HEK293 (cell line): ENCODE measurements at regions not wholly inside any gene's neighbourhood (a gene's known extent, or its start where the extent isn't known, plus 50 kb on each side); places are given as distances from the start of the nearest gene placed in this dataset.

Experiments
- BCL11A ChIP-seq: fragments of 450-650 bp; formaldehyde crosslinking; IDR thresholded peaks from 2 replicates; pipeline ENCODE4 v1.5.1; 2016; ENCODE audit warnings: low read depth, missing biosample characterization, missing genetic modification characterization
- TCF7L2 ChIP-seq: IDR thresholded peaks from 2 replicates; pipeline ENCODE4 v1.6.1; 2011; ENCODE audit warnings: low read depth, mild to moderate bottlenecking, inconsistent platforms, low read length, moderate library complexity, borderline replicate concordance
- ZBTB20 ChIP-seq: fragments of 450-650 bp; formaldehyde crosslinking; IDR thresholded peaks from 2 replicates; pipeline ENCODE4 v1.5.1; 2016; ENCODE audit warnings: missing biosample characterization, missing genetic modification characterization
- ZBTB49 ChIP-seq: fragments of 450-650 bp; formaldehyde crosslinking; IDR thresholded peaks from 2 replicates; pipeline ENCODE4 v1.5.1; 2016; ENCODE audit warnings: missing biosample characterization, missing genetic modification characterization, low read depth
- ZBTB7A ChIP-seq: fragments of 450-650 bp; formaldehyde crosslinking; IDR thresholded peaks from 2 replicates; pipeline ENCODE4 v1.5.1; 2016; ENCODE audit warnings: low read depth, missing biosample characterization, missing genetic modification characterization
- ZBTB8A ChIP-seq: fragments of 450-650 bp; formaldehyde crosslinking; IDR thresholded peaks from 2 replicates; pipeline ENCODE4 v1.5.1; 2016; ENCODE audit warnings: missing biosample characterization, missing genetic modification characterization
- ZNF223 ChIP-seq: fragments of 450-650 bp; formaldehyde crosslinking; IDR thresholded peaks from 2 replicates; pipeline ENCODE4 v1.5.1; 2016; ENCODE audit warnings: missing biosample characterization, missing genetic modification characterization
- ZNF292 ChIP-seq: fragments of 450-650 bp; formaldehyde crosslinking; IDR thresholded peaks from 2 replicates; pipeline ENCODE4 v1.5.1; 2016; ENCODE audit warnings: low read depth, missing biosample characterization, missing genetic modification characterization, borderline replicate concordance
- ZNF830 ChIP-seq: fragments of 450-650 bp; IDR thresholded peaks from 2 replicates; pipeline ENCODE4 v1.5.0; 2018; ENCODE audit warnings: missing biosample characterization, missing genetic modification characterization, low read depth, mild to moderate bottlenecking, moderate library complexity
- TF ChIP-seq, protein P1 (sequence below): fragments of 450-650 bp; formaldehyde crosslinking; IDR thresholded peaks from 2 replicates; pipeline ENCODE4 v1.5.1; 2016; ENCODE audit warnings: missing biosample characterization, missing genetic modification characterization
- TF ChIP-seq, protein P2 (sequence below): IDR thresholded peaks from 2 replicates; pipeline ENCODE4 v1.6.1; 2011; ENCODE audit warnings: mild to moderate bottlenecking, low read depth, low read length, borderline replicate concordance
- TF ChIP-seq, protein P3 (sequence below): fragments of 450-650 bp; formaldehyde crosslinking; IDR thresholded peaks from 2 replicates; pipeline ENCODE4 v1.5.1; 2016; ENCODE audit warnings: missing biosample characterization, missing genetic modification characterization
- TF ChIP-seq, protein P4 (sequence below): fragments of 450-650 bp; formaldehyde crosslinking; IDR thresholded peaks from 2 replicates; pipeline ENCODE4 v1.5.1; 2016; ENCODE audit warnings: missing biosample characterization, missing genetic modification characterization, borderline replicate concordance

DNA sequence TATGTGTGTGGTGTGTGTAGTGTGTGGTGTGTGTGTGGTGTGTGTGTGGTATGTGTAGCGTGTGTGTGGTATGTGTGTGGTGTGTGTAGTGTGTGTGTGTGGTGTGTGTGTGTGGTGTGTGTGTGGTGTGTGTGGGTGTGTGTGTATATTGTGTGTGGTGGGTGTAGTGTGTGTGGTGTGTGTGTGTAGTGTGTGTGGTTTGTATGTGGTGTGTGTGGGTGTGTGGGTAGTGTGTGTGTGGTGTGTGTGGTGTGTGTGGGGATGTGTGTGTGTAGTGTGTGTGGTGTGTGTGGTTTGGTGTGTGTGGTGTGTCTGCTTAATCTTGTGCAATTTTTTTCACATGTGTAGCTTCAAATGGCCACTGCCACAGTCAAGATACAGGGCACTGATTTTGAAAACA, 94.5 kb downstream of the CPZ start:
- TF ChIP-seq ZNF830 (tag by site-specific recombination), result no peak
- TF ChIP-seq, protein P1, sequence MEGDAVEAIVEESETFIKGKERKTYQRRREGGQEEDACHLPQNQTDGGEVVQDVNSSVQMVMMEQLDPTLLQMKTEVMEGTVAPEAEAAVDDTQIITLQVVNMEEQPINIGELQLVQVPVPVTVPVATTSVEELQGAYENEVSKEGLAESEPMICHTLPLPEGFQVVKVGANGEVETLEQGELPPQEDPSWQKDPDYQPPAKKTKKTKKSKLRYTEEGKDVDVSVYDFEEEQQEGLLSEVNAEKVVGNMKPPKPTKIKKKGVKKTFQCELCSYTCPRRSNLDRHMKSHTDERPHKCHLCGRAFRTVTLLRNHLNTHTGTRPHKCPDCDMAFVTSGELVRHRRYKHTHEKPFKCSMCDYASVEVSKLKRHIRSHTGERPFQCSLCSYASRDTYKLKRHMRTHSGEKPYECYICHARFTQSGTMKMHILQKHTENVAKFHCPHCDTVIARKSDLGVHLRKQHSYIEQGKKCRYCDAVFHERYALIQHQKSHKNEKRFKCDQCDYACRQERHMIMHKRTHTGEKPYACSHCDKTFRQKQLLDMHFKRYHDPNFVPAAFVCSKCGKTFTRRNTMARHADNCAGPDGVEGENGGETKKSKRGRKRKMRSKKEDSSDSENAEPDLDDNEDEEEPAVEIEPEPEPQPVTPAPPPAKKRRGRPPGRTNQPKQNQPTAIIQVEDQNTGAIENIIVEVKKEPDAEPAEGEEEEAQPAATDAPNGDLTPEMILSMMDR, result no peak
- TF ChIP-seq ZNF292 (tag by site-specific recombination), result no peak
- no peak for TF ChIP-seq ZBTB49 (tag by site-specific recombination)
- no peak for TF ChIP-seq ZBTB8A (tag by site-specific recombination)
- TF ChIP-seq, protein P2, sequence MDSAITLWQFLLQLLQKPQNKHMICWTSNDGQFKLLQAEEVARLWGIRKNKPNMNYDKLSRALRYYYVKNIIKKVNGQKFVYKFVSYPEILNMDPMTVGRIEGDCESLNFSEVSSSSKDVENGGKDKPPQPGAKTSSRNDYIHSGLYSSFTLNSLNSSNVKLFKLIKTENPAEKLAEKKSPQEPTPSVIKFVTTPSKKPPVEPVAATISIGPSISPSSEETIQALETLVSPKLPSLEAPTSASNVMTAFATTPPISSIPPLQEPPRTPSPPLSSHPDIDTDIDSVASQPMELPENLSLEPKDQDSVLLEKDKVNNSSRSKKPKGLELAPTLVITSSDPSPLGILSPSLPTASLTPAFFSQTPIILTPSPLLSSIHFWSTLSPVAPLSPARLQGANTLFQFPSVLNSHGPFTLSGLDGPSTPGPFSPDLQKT, result no peak
- no peak for TF ChIP-seq ZBTB20 (tag by site-specific recombination)
- TF ChIP-seq ZBTB7A (tag by site-specific recombination), result no peak
- TF ChIP-seq BCL11A (tag by site-specific recombination), result no peak
- TF ChIP-seq, protein P3, sequence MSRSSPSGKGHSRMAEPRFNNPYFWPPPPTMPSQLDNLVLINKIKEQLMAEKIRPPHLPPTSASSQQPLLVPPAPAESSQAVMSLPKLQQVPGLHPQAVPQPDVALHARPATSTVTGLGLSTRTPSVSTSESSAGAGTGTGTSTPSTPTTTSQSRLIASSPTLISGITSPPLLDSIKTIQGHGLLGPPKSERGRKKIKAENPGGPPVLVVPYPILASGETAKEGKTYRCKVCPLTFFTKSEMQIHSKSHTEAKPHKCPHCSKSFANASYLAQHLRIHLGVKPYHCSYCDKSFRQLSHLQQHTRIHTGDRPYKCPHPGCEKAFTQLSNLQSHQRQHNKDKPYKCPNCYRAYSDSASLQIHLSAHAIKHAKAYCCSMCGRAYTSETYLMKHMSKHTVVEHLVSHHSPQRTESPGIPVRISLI, result no peak
- TF ChIP-seq ZNF223 (tag by site-specific recombination), result no peak
- TF ChIP-seq, protein P4, sequence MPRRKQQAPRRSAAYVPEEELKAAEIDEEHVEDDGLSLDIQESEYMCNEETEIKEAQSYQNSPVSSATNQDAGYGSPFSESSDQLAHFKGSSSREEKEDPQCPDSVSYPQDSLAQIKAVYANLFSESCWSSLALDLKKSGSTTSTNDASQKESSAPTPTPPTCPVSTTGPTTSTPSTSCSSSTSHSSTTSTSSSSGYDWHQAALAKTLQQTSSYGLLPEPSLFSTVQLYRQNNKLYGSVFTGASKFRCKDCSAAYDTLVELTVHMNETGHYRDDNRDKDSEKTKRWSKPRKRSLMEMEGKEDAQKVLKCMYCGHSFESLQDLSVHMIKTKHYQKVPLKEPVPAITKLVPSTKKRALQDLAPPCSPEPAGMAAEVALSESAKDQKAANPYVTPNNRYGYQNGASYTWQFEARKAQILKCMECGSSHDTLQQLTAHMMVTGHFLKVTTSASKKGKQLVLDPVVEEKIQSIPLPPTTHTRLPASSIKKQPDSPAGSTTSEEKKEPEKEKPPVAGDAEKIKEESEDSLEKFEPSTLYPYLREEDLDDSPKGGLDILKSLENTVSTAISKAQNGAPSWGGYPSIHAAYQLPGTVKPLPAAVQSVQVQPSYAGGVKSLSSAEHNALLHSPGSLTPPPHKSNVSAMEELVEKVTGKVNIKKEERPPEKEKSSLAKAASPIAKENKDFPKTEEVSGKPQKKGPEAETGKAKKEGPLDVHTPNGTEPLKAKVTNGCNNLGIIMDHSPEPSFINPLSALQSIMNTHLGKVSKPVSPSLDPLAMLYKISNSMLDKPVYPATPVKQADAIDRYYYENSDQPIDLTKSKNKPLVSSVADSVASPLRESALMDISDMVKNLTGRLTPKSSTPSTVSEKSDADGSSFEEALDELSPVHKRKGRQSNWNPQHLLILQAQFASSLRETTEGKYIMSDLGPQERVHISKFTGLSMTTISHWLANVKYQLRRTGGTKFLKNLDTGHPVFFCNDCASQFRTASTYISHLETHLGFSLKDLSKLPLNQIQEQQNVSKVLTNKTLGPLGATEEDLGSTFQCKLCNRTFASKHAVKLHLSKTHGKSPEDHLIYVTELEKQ (tag by site-specific recombination), result no peak
- no peak for TF ChIP-seq TCF7L2
